Kidney (tissue), 13 donors: ENCODE measurements at regions not wholly inside any gene's neighbourhood (a gene's known extent, or its start where the extent isn't known, plus 50 kb on each side); places are given as distances from the start of the nearest gene placed in this dataset.
"Not testable (repeated sequence)": the region's sequence is repeated elsewhere in the genome, so short reads cannot be mapped to it uniquely, and the experiment has no call there.

Experiments used
- DNase-seq, 5 donors: peaks; one replicate each; pipeline ENCODE4 v3.0.0-alpha.2; 2013 to 2020
- FAIRE-seq: peaks from 2 replicates; lab custom pipeline; 2012; peaks lifted over from hg19 to GRCh38; lab: Jason Lieb, UNC
- H3K27ac ChIP-seq, 2 donors: one replicate each; pipeline ENCODE4 v1.7.0; 2013; ENCODE audit warnings: low read depth in 2 of 2, low read length in 2 of 2, inconsistent platforms in 1 of 2
- H3K27me3 ChIP-seq: one replicate; pipeline ENCODE4 v1.7.1; 2013; ENCODE audit warnings: low read length, inconsistent platforms; ENCODE audit not compliant: control insufficient read depth, insufficient read depth
- H3K36me3 ChIP-seq, 3 donors: one replicate each; pipeline versions ENCODE4 v1.7.0 to v1.7.1; 2013; ENCODE audit warnings: low read length in 3 of 3, control low read depth in 1 of 3, inconsistent platforms in 1 of 3; ENCODE audit not compliant: insufficient read depth in 3 of 3, control insufficient read depth in 2 of 3
- H3K4me1 ChIP-seq, 3 donors: one replicate each; pipeline versions ENCODE4 v1.7.0 to v1.7.1; 2013; ENCODE audit warnings: low read length in 3 of 3, inconsistent platforms in 1 of 3, low read depth in 1 of 3; ENCODE audit not compliant: control insufficient read depth in 2 of 3, insufficient read depth in 2 of 3
- H3K4me3 ChIP-seq, 3 donors: one replicate each; pipeline versions ENCODE4 v1.7.0 to v1.8.1; 2013; ENCODE audit warnings: low read length in 3 of 3, control low read depth in 1 of 3, inconsistent platforms in 1 of 3
- H3K9ac ChIP-seq, 3 donors: one replicate each; pipeline versions ENCODE4 v1.7.0 to v1.7.1; 2013; ENCODE audit warnings: low read length in 3 of 3, control low read depth in 1 of 3, inconsistent platforms in 1 of 3
- H3K9me3 ChIP-seq, 3 donors: one replicate each; pipeline versions ENCODE4 v1.7.0 to v1.7.1; 2013; ENCODE audit warnings: low read length in 3 of 3, control low read depth in 1 of 3, inconsistent platforms in 1 of 3; ENCODE audit not compliant: control insufficient read depth in 2 of 3, insufficient read depth in 1 of 3
- CTCF ChIP-seq: IDR thresholded peaks from 3 replicates; pipeline ENCODE4 v1.5.1; 2012; ENCODE audit warnings: mild to moderate bottlenecking, moderate library complexity, borderline replicate concordance; ENCODE audit not compliant: insufficient read depth; ENCODE audit errors: extremely low read depth
- intact Hi-C: fragments of 100-400 bp; cut with DNase I; formaldehyde crosslinking; loops from one replicate; pipeline ENCODE4 v1.11.1; 2022
- donor health status: control.
- donor health status: control.
- donor health status: control.
- donor health status: control.
- donor health status: control.
- donor health status: DM: yes; HTN: yes; CAD: no.
- donor health status: Normal renal cell carcinoma (clear cell type).

DNA sequence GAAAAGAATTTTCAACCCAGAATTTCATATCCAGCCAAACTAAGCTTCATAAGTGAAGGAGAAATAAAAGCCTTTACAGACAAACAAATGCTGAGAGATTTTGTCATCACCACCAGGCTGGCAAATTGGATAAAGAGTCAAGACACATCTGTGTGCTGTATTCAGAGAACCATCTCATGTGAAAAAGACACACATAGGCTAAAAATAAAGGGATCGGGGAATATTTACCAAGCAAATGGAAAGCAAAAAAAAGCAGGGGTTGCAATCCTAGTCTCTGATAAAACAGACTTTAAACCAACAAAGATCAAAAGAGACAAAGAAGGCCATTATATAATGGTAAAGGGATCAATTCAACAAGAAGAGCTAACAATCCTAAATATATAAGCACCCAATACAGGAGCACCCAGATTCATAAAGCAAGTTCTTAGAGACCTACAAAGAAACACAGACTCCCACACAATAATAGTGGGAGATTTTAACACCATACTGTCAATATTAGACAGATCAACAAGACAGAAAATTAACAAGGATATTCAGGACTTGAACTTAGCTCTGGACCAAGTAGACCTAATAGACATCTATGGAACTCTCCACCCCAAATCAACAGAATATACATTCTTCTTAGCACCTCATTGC lies 55.9 kb upstream of the ACSM6 start:
- intact Hi-C loops, H3K4me3 ChIP-seq, H3K36me3 ChIP-seq, H3K27ac ChIP-seq, H3K27me3 ChIP-seq, H3K4me1 ChIP-seq, H3K9ac ChIP-seq, DNase-seq, FAIRE-seq, H3K9me3 ChIP-seq: not testable (repeated sequence)

DNA sequence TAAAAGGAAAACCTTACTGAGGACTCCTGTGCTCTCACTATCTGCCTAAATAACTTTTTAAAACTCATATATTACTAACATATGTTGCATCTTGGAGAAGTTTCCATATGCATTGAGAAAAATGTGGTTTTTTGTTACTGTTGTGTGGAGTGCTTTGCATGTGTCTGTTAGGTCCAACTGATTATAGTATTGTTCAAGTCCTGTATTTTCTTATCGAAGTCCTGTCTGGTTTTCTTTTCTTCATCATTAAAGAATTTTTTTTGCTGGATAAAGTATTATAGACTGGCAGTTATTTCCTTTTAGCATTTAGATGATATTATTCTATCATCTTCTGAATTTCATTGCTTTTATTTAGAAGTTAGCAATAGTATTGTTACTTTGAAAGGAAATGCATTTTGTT lies 59.5 kb upstream of the ACSM6 start:
- Histone ChIP-seq H3K4me3 (no peak overlapping the region), H3K27ac (no peak overlapping the region), H3K4me1 (no peaks in the 10 kb centered on the region), H3K9me3 (no peaks in the 10 kb centered on the region), H3K36me3 (no peaks in the 10 kb centered on the region), H3K27me3 (no peaks in the 10 kb centered on the region), H3K9ac (no peak overlapping the region)
- no peak for FAIRE-seq
- DNase-seq, result no peak
- no peak for TF ChIP-seq CTCF
- intact Hi-C loops, result no loop called here

GRCh38 chr10:95133997-95134396 lies 60.0 kb upstream of the ACSM6 start:
- Histone ChIP-seq H3K9ac (no peak overlapping the region), H3K4me1 (no peaks in the 10 kb centered on the region), H3K27me3 (no peaks in the 10 kb centered on the region), H3K4me3 (no peak overlapping the region), H3K27ac (no peak overlapping the region), H3K36me3 (no peaks in the 10 kb centered on the region), H3K9me3 (no peaks in the 10 kb centered on the region)
- intact Hi-C loops, result no loop called here
- no peak for FAIRE-seq
- DNase-seq, result no peak
- TF ChIP-seq CTCF, result no peak

- intact Hi-C loops, result no loop called here
- Histone ChIP-seq H3K27ac (no peak overlapping the region), H3K36me3 (no peaks in the 10 kb centered on the region), H3K4me1 (no peaks in the 10 kb centered on the region), H3K27me3 (no peaks in the 10 kb centered on the region), H3K4me3 (no peak overlapping the region), H3K9ac (no peak overlapping the region), H3K9me3 (no peaks in the 10 kb centered on the region)
- peak; percentile 18 for TF ChIP-seq CTCF
- FAIRE-seq (no peak), DNase-seq (peak in 4 of 5 donors; percentile 45 to 71 (median 69))
These were observed 60.9 kb upstream of the ACSM6 start for GRCh38 chr10:95133016-95133752.

GRCh38 chr10:95130429-95130828 lies 61.1 kb upstream of the CYP2C8 start:
- H3K27ac ChIP-seq, H3K4me1 ChIP-seq, H3K27me3 ChIP-seq, H3K4me3 ChIP-seq, H3K36me3 ChIP-seq, intact Hi-C loops, H3K9me3 ChIP-seq, FAIRE-seq, H3K9ac ChIP-seq, DNase-seq: not testable (repeated sequence)
